T-helper 1 cell treated with Interleukin-12 subunit alpha and Interleukin-12 subunit beta and Interleukin-4 antibody, amounts not matched to agents 30 μg/mL and 1 μg/mL, for 36 hours (primary cell): ENCODE measurements at regions not wholly inside any gene's neighbourhood (a gene's known extent, or its start where the extent isn't known, plus 50 kb on each side); places are given as distances from the start of the nearest gene placed in this dataset.

ENCODE experiments used
- H3K27ac Mint-ChIP-seq: one replicate; pipeline ENCODE4 v1.8.0; 2021; ENCODE audit warnings: mild to moderate bottlenecking, mixed read lengths
- H3K27me3 Mint-ChIP-seq: one replicate; pipeline ENCODE4 v1.8.0; 2021; ENCODE audit warnings: low read depth, mixed read lengths
- H3K36me3 Mint-ChIP-seq: one replicate; pipeline ENCODE4 v1.8.0; 2021; ENCODE audit warnings: low read depth, mixed read lengths
- H3K4me1 Mint-ChIP-seq: one replicate; pipeline ENCODE4 v1.8.0; 2021; ENCODE audit warnings: low read depth, mixed read lengths
- H3K4me3 Mint-ChIP-seq: one replicate; pipeline ENCODE4 v1.8.0; 2021; ENCODE audit warnings: mild to moderate bottlenecking, moderate library complexity, mixed read lengths
- H3K9me3 Mint-ChIP-seq: one replicate; pipeline ENCODE4 v1.8.0; 2021; ENCODE audit warnings: mixed read lengths

DNA sequence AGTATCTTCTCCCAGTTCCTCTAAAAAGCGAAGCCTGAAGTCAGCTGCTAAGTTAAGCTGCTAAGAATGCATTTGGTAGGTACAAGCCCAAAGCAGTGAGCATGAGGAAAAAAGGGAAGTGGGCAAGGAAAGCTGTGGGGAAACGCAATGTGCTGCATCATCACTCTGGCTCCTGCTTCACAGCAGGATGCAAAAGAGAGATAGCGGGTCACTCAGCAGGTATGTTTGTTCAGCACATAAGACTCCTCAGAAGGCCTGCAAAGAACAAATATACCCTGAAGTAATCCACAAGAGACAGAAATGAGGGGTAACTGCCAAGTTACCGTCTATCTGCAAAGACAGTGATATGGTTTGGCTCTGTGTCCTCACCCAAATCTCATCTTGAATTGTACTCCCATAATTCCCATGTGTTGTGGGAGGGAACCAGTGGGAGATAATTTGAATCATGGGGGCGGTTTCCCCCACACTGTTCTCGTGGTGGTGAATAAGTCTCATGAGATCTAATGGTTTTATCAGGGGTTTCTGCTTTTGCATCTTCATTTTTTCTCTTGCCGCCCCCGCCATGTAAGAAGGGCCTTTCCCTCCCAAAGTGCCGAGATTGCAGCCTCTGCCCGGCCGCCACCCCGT lies 127.4 kb upstream of the EGLN3 start:
- peaks cover 5% of the 10 kb centered on the region for H3K4me1 Mint-ChIP-seq
- H3K27ac Mint-ChIP-seq = no peak overlapping the region
- H3K36me3 Mint-ChIP-seq = no peaks in the 10 kb centered on the region
- H3K9me3 Mint-ChIP-seq = no peaks in the 10 kb centered on the region
- peaks cover 37% of the 10 kb centered on the region for H3K27me3 Mint-ChIP-seq
- no peak overlapping the region for H3K4me3 Mint-ChIP-seq

GRCh38 chr14:34075826-34076225 lies 125.0 kb upstream of the EGLN3 start:
- H3K36me3 Mint-ChIP-seq = peaks cover 9% of the 10 kb centered on the region
- H3K27me3 Mint-ChIP-seq = peaks cover 35% of the 10 kb centered on the region
- peaks cover 16% of the 10 kb centered on the region for H3K9me3 Mint-ChIP-seq
- H3K4me3 Mint-ChIP-seq = no peak overlapping the region
- H3K27ac Mint-ChIP-seq = no peak overlapping the region
- H3K4me1 Mint-ChIP-seq = peaks cover 4% of the 10 kb centered on the region

DNA sequence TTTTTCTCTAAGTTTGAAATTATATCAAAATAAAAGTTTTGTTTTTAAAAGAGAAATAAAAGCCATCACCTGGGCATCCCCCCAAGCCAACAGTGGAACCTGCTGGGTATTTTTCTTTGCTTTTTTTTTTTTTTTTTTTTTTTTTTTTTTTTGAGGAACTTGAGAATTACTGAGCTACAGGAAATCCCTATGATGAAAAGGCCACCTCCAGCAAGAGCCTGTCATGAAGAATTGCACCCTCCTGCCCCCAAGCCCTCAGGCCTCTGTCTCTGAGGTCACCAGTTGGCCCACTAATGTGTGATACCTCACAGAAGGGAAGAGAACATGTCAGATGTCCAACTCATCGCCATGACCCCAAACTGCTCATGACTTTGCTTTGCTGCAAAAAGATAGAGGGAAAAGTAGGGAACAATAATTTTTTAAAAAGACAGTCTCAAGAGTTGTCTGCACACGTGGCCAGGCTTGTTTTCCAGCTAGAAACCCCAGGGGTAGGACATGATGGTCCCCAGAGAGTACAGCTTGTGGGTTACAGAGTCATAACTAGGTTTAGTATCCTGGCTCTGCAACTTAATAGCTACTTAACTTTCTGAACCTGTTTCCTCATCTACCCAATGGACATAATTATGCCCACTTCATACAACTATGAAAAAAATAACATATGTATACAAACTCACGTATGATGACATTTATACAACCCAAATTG lies 124.3 kb upstream of the EGLN3 start:
- Mint-ChIP-seq H3K4me1 (peaks cover 4% of the 10 kb centered on the region), H3K27me3 (peaks cover 35% of the 10 kb centered on the region), H3K36me3 (peaks cover 9% of the 10 kb centered on the region), H3K4me3 (no peak overlapping the region), H3K27ac (no peak overlapping the region), H3K9me3 (peaks cover 16% of the 10 kb centered on the region)

DNA sequence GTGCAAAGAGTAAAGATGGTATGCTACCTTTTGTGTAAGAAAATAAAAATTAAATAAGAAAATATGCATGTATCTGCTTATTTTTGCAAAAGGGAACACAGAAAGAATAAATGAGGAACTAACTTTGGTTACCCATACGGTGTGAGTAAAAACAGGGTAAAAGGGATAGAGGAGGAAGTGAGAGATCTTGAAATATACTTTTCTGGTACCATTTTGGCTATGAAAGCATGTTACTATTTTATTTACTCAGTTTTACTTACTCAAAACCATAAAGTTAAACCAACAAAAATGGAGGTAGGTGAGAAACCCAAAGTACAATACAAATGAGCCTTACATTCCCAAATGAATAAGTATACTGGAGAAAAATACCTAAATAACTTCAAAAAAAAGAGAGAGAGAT lies 122.0 kb upstream of the EGLN3 start:
- peaks cover 16% of the 10 kb centered on the region for H3K9me3 Mint-ChIP-seq
- peaks cover 39% of the 10 kb centered on the region for H3K27me3 Mint-ChIP-seq
- no peak overlapping the region for H3K4me3 Mint-ChIP-seq
- peaks cover under 1% of the 10 kb centered on the region for H3K4me1 Mint-ChIP-seq
- no peak overlapping the region for H3K27ac Mint-ChIP-seq
- peaks cover 12% of the 10 kb centered on the region for H3K36me3 Mint-ChIP-seq

- Mint-ChIP-seq H3K27me3 (peaks cover 36% of the 10 kb centered on the region), H3K27ac (no peak overlapping the region), H3K4me3 (no peak overlapping the region), H3K36me3 (peaks cover 12% of the 10 kb centered on the region), H3K9me3 (peaks cover 16% of the 10 kb centered on the region), H3K4me1 (no peaks in the 10 kb centered on the region)
These were observed 121.5 kb upstream of the EGLN3 start for GRCh38 chr14:34072401-34072800.

- no peak overlapping the region for H3K27ac Mint-ChIP-seq
- H3K9me3 Mint-ChIP-seq = peaks cover 16% of the 10 kb centered on the region
- no peak overlapping the region for H3K4me3 Mint-ChIP-seq
- H3K4me1 Mint-ChIP-seq = no peaks in the 10 kb centered on the region
- peaks cover 14% of the 10 kb centered on the region for H3K36me3 Mint-ChIP-seq
- peaks cover 34% of the 10 kb centered on the region for H3K27me3 Mint-ChIP-seq
These were observed 120.1 kb upstream of the EGLN3 start for GRCh38 chr14:34070917-34071407.

- Mint-ChIP-seq H3K27ac (no peak overlapping the region), H3K27me3 (peaks cover 27% of the 10 kb centered on the region), H3K36me3 (peaks cover 15% of the 10 kb centered on the region), H3K4me1 (no peaks in the 10 kb centered on the region), H3K9me3 (peaks cover 16% of the 10 kb centered on the region), H3K4me3 (no peak overlapping the region)
These were observed 119.1 kb upstream of the EGLN3 start for GRCh38 chr14:34069854-34070582.

DNA sequence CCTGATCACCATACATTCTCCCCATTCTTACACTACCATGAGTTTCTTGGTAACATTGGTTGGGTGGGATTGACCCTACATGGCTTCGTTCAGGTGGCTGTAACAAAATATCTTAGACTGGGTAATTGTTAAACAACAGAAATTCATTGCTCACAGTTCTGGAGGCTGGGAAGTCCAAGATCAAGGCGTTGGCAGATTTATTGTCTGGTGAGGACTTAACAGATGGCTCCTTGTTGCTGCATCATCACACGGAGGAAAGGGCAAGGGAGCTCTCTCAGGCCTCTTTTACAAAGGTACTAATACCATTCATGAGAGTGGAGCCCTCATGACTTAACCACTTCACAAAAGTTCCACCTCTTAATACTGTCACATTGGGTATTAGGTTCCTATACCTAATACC lies 116.7 kb upstream of the EGLN3 start:
- H3K4me3 Mint-ChIP-seq = no peak overlapping the region
- H3K27ac Mint-ChIP-seq = no peak overlapping the region
- peaks cover 11% of the 10 kb centered on the region for H3K9me3 Mint-ChIP-seq
- H3K36me3 Mint-ChIP-seq = peaks cover 12% of the 10 kb centered on the region
- H3K27me3 Mint-ChIP-seq = peaks cover 32% of the 10 kb centered on the region
- no peaks in the 10 kb centered on the region for H3K4me1 Mint-ChIP-seq

DNA sequence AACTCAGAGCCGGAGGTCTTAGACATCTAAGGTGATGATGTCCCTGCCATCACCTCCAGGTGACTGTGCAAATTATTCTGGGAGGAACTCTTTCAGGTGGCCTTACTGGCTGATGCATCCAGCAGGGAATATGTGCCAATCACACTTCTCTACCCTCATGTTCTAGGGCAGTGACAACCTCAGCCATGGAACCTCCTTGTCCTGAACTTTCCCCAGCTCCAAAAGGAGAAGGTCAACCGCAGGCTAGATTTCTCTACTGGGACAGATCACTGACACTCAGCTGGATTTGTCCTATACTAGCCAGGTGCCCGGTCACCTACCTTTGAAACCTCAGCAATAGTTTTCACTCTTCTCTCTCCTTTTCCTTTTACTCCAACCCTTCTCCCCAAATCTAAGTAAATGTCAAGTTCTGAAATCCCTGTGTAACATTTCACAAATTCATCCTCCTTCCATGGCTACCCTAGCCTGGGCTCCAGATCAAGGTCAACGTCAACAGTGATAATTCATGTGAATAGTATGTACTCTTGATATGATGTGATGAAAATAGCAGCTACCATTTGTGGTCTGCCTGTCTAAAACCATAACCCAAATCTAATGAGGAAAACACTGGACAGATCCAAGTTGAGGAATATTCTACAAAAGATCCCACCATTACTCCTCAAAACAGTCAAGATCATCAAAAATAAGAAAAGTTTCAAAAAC lies 115.0 kb upstream of the EGLN3 start:
- Mint-ChIP-seq H3K4me3 (no peak overlapping the region), H3K36me3 (peaks cover 7% of the 10 kb centered on the region), H3K9me3 (no peaks in the 10 kb centered on the region), H3K27ac (no peak overlapping the region), H3K4me1 (peaks cover 8% of the 10 kb centered on the region), H3K27me3 (peaks cover 31% of the 10 kb centered on the region)

DNA sequence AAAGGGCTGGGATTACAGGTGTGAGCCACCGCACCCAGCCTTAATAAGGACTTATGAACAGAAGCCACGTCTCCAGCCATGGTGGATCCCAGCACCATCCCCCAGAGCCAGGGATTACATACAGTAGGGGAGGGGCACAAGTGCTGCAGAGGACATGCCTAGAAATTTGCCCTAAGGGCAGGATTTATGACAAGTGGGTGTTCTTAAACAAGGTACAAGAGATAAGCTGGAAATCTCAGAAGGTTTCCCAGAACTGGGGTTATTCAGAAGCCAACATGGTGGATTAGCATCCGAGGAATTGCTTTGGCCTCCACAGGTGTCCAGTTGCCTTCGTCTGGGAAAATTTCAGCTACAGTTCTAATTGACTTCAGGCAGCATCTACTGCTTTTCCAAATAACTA lies 114.4 kb upstream of the EGLN3 start:
- H3K36me3 Mint-ChIP-seq = peaks cover 7% of the 10 kb centered on the region
- H3K4me3 Mint-ChIP-seq = no peak overlapping the region
- H3K27ac Mint-ChIP-seq = no peak overlapping the region
- H3K27me3 Mint-ChIP-seq = peaks cover 32% of the 10 kb centered on the region
- H3K9me3 Mint-ChIP-seq = no peaks in the 10 kb centered on the region
- peaks cover 13% of the 10 kb centered on the region for H3K4me1 Mint-ChIP-seq

- Mint-ChIP-seq H3K4me1 (peaks cover 16% of the 10 kb centered on the region), H3K27ac (no peak overlapping the region), H3K4me3 (no peak overlapping the region), H3K27me3 (peaks cover 32% of the 10 kb centered on the region), H3K9me3 (no peaks in the 10 kb centered on the region), H3K36me3 (peaks cover 7% of the 10 kb centered on the region)
These were observed 113.5 kb upstream of the EGLN3 start for GRCh38 chr14:34064349-34064748.

- H3K4me3 Mint-ChIP-seq = no peak overlapping the region
- H3K27me3 Mint-ChIP-seq = peaks cover 32% of the 10 kb centered on the region
- peaks cover 7% of the 10 kb centered on the region for H3K36me3 Mint-ChIP-seq
- no peaks in the 10 kb centered on the region for H3K9me3 Mint-ChIP-seq
- no peak overlapping the region for H3K27ac Mint-ChIP-seq
- peaks cover 19% of the 10 kb centered on the region for H3K4me1 Mint-ChIP-seq
These were observed 112.7 kb upstream of the EGLN3 start for GRCh38 chr14:34063470-34064164.

DNA sequence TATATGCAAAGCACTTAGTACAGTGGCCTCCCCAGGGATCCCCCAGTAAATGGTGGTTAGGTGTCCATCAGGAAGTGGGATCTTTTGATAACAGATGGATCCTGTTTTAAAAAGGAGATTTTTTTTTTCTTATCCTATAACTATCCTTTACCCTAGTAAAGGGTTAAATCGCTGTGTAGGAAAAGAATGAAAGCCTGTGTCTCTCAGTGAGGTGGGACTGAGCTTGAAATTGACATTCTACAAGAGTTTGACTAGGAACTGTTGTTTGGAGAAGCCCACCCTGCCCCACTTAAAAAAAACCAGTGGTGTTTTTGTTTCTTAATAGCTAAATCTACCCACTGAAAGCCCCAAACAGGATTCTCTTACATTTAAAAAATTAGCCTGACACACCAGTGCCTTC lies 112.2 kb upstream of the EGLN3 start:
- peaks cover 26% of the 10 kb centered on the region for H3K27me3 Mint-ChIP-seq
- H3K9me3 Mint-ChIP-seq = no peaks in the 10 kb centered on the region
- no peak overlapping the region for H3K4me3 Mint-ChIP-seq
- H3K36me3 Mint-ChIP-seq = peaks cover 4% of the 10 kb centered on the region
- no peak overlapping the region for H3K27ac Mint-ChIP-seq
- peaks cover 19% of the 10 kb centered on the region for H3K4me1 Mint-ChIP-seq
